HepG2 (cell line): ENCODE measurements at regions not wholly inside any gene's neighbourhood (a gene's known extent, or its start where the extent isn't known, plus 50 kb on each side); places are given as distances from the start of the nearest gene placed in this dataset.

Experiments
- BRD4 ChIP-seq: sonication (generic); formaldehyde crosslinking; IDR thresholded peaks from 2 replicates; pipeline ENCODE4 v1.4.0; 2020; ENCODE audit warnings: missing genetic modification reagents
- EP300 ChIP-seq, 3 experiments: sonication (generic) in 1 of 3; formaldehyde crosslinking in 1 of 3; IDR thresholded peaks; 2 replicates each; pipeline versions ENCODE4 v1.5.1 to v1.6.1; 2011 to 2020; ENCODE audit warnings: low read depth in 2 of 3, low read length in 2 of 3, borderline replicate concordance in 1 of 3, improper control_type of control experiment in 1 of 3, mild to moderate bottlenecking in 1 of 3, missing genetic modification reagents in 1 of 3, moderate library complexity in 1 of 3
- IRX3 ChIP-seq: sonication (generic); formaldehyde crosslinking; IDR thresholded peaks from 2 replicates; pipeline ENCODE4 v1.8.1; 2023; ENCODE audit warnings: mild to moderate bottlenecking, low read depth, missing genetic modification reagents, borderline replicate concordance
- JARID2 ChIP-seq: sonication (generic); formaldehyde crosslinking; IDR thresholded peaks from 2 replicates; pipeline ENCODE4 v1.8.1; 2023; ENCODE audit warnings: missing genetic modification reagents, inconsistent platforms; ENCODE audit not compliant: insufficient replicate concordance
- KDM2A ChIP-seq: sonication (generic); formaldehyde crosslinking; IDR thresholded peaks from 2 replicates; pipeline ENCODE4 v1.4.0; 2020; ENCODE audit warnings: low read depth, missing genetic modification reagents, borderline replicate concordance
- NR2F2 ChIP-seq: IDR thresholded peaks from 2 replicates; pipeline ENCODE4 v1.6.1; 2012; ENCODE audit warnings: low read depth, inconsistent platforms, borderline replicate concordance
- PPARG ChIP-seq: conservative IDR thresholded peaks from 2 replicates; pipeline ENCODE4 v1.6.1; 2016; ENCODE audit warnings: missing biosample characterization, missing genetic modification reagents
- SOX13 ChIP-seq, 3 experiments: fragments of 450-650 bp in 1 of 3; sonication (generic) in 1 of 3; formaldehyde crosslinking in 1 of 3; IDR thresholded peaks in 2 of 3; conservative IDR thresholded peaks in 1 of 3; 2 replicates each; pipeline versions ENCODE4 v1.5.0 to v1.6.1; 2016 to 2020; ENCODE audit warnings: antibody characterized with exemption in 1 of 3, mild to moderate bottlenecking in 1 of 3, missing compliant biosample characterization in 1 of 3, missing genetic modification reagents in 1 of 3, moderate library complexity in 1 of 3
- SOX6 ChIP-seq, 2 experiments: fragments of 450-650 bp in 1 of 2; sonication (generic) in 1 of 2; formaldehyde crosslinking in 1 of 2; IDR thresholded peaks; 2 replicates each; pipeline versions ENCODE4 v1.4.0 to v1.6.1; 2017 to 2020; ENCODE audit warnings: antibody characterized with exemption in 1 of 2, mild to moderate bottlenecking in 1 of 2, missing genetic modification reagents in 1 of 2
- ZNF292 ChIP-seq: sonication (generic); formaldehyde crosslinking; IDR thresholded peaks from 2 replicates; pipeline ENCODE4 v1.8.1; 2022; ENCODE audit warnings: mild to moderate bottlenecking, low read depth, missing genetic modification reagents, borderline replicate concordance
- ZNF530 ChIP-seq: sonication (generic); formaldehyde crosslinking; IDR thresholded peaks from 2 replicates; pipeline ENCODE4 v1.5.0; 2020; ENCODE audit warnings: low read depth, mild to moderate bottlenecking, missing genetic modification reagents
- ZNF550 ChIP-seq: sonication (generic); formaldehyde crosslinking; IDR thresholded peaks from 2 replicates; pipeline ENCODE4 v1.4.0; 2020; ENCODE audit warnings: mild to moderate bottlenecking, missing genetic modification reagents, borderline replicate concordance
- ZNF609 ChIP-seq: sonication (generic); formaldehyde crosslinking; IDR thresholded peaks from 2 replicates; pipeline ENCODE4 v1.4.0; 2020; ENCODE audit warnings: mild to moderate bottlenecking, missing genetic modification reagents, borderline replicate concordance
- ZNF879 ChIP-seq: sonication (generic); formaldehyde crosslinking; IDR thresholded peaks from 2 replicates; pipeline ENCODE4 v1.8.1; 2023; ENCODE audit warnings: missing genetic modification reagents
- TF ChIP-seq, protein P1 (sequence below): sonication (generic); formaldehyde crosslinking; IDR thresholded peaks from 2 replicates; pipeline ENCODE4 v1.8.0; 2023; ENCODE audit warnings: mild to moderate bottlenecking, missing genetic modification reagents
- TF ChIP-seq, protein P2 (sequence below): sonication (generic); formaldehyde crosslinking; IDR thresholded peaks from 2 replicates; pipeline ENCODE4 v1.4.0; 2020; ENCODE audit warnings: missing genetic modification reagents

DNA sequence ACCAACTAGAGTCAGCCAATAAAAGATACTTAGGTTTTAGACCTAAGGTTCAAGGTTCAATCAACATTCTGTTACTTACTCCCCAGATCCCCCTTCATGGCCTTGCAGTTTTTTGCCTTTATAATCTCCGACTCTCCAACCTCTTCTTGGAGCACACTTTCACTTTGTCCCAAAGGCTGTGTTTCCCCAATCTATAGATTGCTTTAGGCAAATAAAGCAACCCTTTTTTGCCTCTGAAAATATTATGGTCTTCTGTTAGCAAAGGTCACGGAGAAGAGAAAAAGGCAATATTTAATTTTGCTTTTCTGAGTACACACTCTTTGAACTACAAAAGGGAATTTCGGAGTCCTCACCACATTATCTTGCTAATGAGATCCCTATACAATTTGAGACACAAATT, 268.1 kb downstream of the PLOD2 start (continued):
- TF ChIP-seq SOX13 (IDR thresholded peaks at IDR 0.05) (no peak), SOX13 (CRISPR knock-in tag; conservative IDR thresholded peaks at IDR 0.05 in 1 of 2, IDR thresholded peaks at IDR 0.05 in 1 of 2) (peak in 1 of 2 experiments; percentile 43; a peak in 2 of 4 replicates), ZNF879 (CRISPR knock-in tag) (no peak), NR2F2 (peak; percentile 66; the same call in 1 of the 2 replicates), PPARG (CRISPR knock-in tag) (peak; percentile 22; the same call in 1 of the 2 replicates), BRD4 (CRISPR knock-in tag) (no peak), IRX3 (CRISPR knock-in tag) (no peak), ZNF550 (CRISPR knock-in tag) (no peak), ZNF530 (CRISPR knock-in tag) (no peak), SOX6 (IDR thresholded peaks at IDR 0.05) (no peak), SOX6 (CRISPR knock-in tag; IDR thresholded peaks at IDR 0.05) (peak; percentile 41; the same call in 1 of the 2 replicates), ZNF609 (CRISPR knock-in tag) (0 out of 2 replicates have a peak, but pooled peaks have one; percentile 28), ZNF292 (CRISPR knock-in tag) (no peak), JARID2 (CRISPR knock-in tag) (no peak), EP300 (IDR thresholded peaks at IDR 0.05; ENCODE audit: low read depth in 2 of 2, low read length in 2 of 2) (peak in 1 of 2 experiments; percentile 17; a peak in 1 of 4 replicates), EP300 (CRISPR knock-in tag; IDR thresholded peaks at IDR 0.05; ENCODE audit: borderline replicate concordance) (no peak), KDM2A (CRISPR knock-in tag) (no peak)
- TF ChIP-seq, protein P1, sequence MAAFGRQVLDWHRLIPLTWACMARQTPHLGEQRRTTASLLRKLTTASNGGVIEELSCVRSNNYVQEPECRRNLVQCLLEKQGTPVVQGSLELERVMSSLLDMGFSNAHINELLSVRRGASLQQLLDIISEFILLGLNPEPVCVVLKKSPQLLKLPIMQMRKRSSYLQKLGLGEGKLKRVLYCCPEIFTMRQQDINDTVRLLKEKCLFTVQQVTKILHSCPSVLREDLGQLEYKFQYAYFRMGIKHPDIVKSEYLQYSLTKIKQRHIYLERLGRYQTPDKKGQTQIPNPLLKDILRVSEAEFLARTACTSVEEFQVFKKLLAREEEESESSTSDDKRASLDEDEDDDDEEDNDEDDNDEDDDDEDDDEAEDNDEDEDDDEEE (CRISPR knock-in tag): no peak
- TF ChIP-seq, protein P2, sequence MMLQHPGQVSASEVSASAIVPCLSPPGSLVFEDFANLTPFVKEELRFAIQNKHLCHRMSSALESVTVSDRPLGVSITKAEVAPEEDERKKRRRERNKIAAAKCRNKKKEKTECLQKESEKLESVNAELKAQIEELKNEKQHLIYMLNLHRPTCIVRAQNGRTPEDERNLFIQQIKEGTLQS (CRISPR knock-in tag): no peak
